ENCODE measurements at regions not wholly inside any gene's neighbourhood (a gene's known extent, or its start where the extent isn't known, plus 50 kb on each side); places are given as distances from the start of the nearest gene placed in this dataset.

- Histone ChIP-seq H3K27ac (ENCODE audit: low read length) (no peak overlapping the region), H3K27me3 (ENCODE audit: low read depth, low read length) (no peaks in the 10 kb centered on the region), H3K4me1 (ENCODE audit: low read length) (peaks cover 4% of the 10 kb centered on the region; the same call in 1 of the 2 replicates), H3K4me2 (ENCODE audit: low read length) (no peak overlapping the region), H3K36me3 (replicated peaks; ENCODE audit: low read depth, low read length) (no peaks in the 10 kb centered on the region), H2AFZ (ENCODE audit: low read depth, low read length) (no peak overlapping the region), H3K4me3 (ENCODE audit: low read length) (no peak overlapping the region), H4K20me1 (ENCODE audit: insufficient read depth, low read length) (no peaks in the 10 kb centered on the region), H3K79me2 (ENCODE audit: low read length) (no peaks in the 10 kb centered on the region), H3K9ac (ENCODE audit: low read length) (no peak overlapping the region), H3K9me3 (ENCODE audit: insufficient read depth, low read length) (no peaks in the 10 kb centered on the region; the same call in 1 of the 2 replicates)
- TF ChIP-seq EZH2phosphoT487 (IDR thresholded peaks at IDR 0.05; ENCODE audit: low read depth): no peak
- TF ChIP-seq CTCF (IDR thresholded peaks at IDR 0.05; ENCODE audit: low read depth, low read length): no peak
Measured at GRCh38 chr3:35950021-35950420, 310.7 kb downstream of the ARPP21 start.

DNA sequence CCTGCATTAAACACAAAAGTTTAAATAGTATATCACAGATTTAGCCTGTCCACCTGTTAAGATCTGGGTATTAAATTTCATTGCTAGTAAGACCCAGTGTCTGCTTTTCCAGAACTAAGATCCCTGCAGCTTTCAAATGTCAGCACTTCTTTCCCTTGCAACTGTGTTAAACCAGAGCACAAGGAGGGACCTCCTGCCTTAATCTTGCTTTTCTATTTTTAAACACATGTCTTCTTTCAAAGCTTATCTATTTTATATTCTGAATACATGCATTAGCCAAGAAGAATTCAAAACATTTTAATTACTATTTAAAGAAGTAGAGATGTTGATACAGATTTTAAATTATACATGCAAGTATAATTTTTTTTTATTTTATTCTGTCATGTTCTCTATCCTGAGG, 315.1 kb downstream of the ARPP21 start:
- Histone ChIP-seq H3K4me3 (ENCODE audit: low read length) (no peak overlapping the region), H3K4me1 (ENCODE audit: low read length) (no peaks in the 10 kb centered on the region), H3K27me3 (ENCODE audit: low read depth, low read length) (no peaks in the 10 kb centered on the region), H2AFZ (ENCODE audit: low read depth, low read length) (no peak overlapping the region), H3K9ac (ENCODE audit: low read length) (no peak overlapping the region), H4K20me1 (ENCODE audit: insufficient read depth, low read length) (no peaks in the 10 kb centered on the region), H3K36me3 (replicated peaks; ENCODE audit: low read depth, low read length) (peaks cover 3% of the 10 kb centered on the region), H3K9me3 (ENCODE audit: insufficient read depth, low read length) (no peaks in the 10 kb centered on the region; the same call in 1 of the 2 replicates), H3K4me2 (ENCODE audit: low read length) (no peak overlapping the region), H3K79me2 (ENCODE audit: low read length) (no peaks in the 10 kb centered on the region), H3K27ac (ENCODE audit: low read length) (no peak overlapping the region)
- no peak for TF ChIP-seq CTCF (IDR thresholded peaks at IDR 0.05; ENCODE audit: low read depth, low read length)
- no peak for TF ChIP-seq EZH2phosphoT487 (IDR thresholded peaks at IDR 0.05; ENCODE audit: low read depth)

DNA sequence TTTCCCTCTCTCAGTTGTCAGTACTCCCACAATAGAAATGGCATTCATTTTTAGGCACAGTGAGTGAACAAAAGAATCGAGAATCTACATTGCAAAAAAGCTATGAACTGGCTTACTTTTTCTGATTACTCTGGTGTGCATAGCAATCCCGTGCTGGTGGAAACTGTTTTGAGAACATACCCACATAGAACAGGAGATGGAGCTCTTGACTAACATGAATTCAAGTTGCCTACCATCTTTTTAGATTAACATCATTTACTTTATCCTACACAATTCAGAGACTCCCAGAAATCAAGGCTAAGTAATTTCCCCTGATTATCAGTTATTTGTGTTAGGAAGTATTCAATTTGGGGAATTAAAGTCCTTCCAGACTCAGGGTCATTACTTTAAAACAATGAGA, 326.6 kb downstream of the ARPP21 start:
- TF ChIP-seq EZH2phosphoT487 (IDR thresholded peaks at IDR 0.05; ENCODE audit: low read depth): no peak
- peak; percentile 87 for TF ChIP-seq CTCF (IDR thresholded peaks at IDR 0.05; ENCODE audit: low read depth, low read length)
- H3K9ac ChIP-seq (ENCODE audit: low read length): no peak overlapping the region
- H3K79me2 ChIP-seq (ENCODE audit: low read length): no peaks in the 10 kb centered on the region
- peak overlapping the region; percentile 38 for H3K4me2 ChIP-seq (ENCODE audit: low read length)
- H3K4me3 ChIP-seq (ENCODE audit: low read length): no peak overlapping the region
- peaks cover 28% of the 10 kb centered on the region for H3K4me1 ChIP-seq (ENCODE audit: low read length)
- H2AFZ ChIP-seq (ENCODE audit: low read depth, low read length): no peak overlapping the region
- no peak overlapping the region for H3K27ac ChIP-seq (ENCODE audit: low read length)
- H3K27me3 ChIP-seq (ENCODE audit: low read depth, low read length): peaks cover 21% of the 10 kb centered on the region
- no peaks in the 10 kb centered on the region for H3K9me3 ChIP-seq (ENCODE audit: insufficient read depth, low read length)
- 0 out of 2 replicates have a peak, but pooled peaks cover 3% of the 10 kb centered on the region for H4K20me1 ChIP-seq (ENCODE audit: insufficient read depth, low read length)
- H3K36me3 ChIP-seq (replicated peaks; ENCODE audit: low read depth, low read length): no peaks in the 10 kb centered on the region

DNA sequence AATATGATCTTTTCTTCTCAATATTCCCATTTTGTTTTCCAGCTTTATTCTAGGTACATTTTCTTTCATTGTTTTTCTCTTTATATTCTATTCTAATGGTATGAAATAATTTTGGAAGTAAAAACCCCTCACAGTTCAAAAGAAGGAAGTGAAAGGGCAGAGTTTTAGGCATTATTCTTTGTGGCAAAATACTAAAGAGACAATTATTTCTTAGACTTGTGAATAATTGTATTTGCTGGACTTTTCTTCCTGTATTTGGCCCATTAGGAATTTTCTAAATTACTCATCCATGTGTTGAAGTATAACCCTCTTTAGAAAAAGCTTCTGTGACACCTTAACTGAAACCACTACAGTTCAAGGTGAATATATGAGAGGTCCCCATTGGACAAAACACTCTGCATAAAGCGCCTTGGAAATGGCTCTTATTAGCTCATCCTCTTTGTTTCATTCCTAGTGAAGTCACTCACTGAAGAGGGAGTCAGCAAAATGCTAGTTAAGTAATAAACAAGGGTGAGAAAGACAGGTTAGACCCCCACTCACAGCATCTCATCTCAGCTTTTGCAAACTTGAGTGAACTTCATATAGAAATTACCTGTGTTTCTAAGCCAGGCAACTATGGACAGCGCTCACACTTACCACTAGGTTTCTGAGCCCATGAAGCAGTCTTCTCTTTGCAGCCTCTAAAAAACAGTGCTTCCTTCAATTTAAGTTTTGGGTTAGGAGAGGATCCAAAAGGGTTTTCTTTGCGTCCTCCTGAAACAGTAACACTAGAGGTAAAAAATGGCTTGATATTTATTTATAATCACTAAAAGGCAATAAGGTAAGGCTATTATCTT, 327.5 kb downstream of the ARPP21 start:
- TF ChIP-seq CTCF (IDR thresholded peaks at IDR 0.05; ENCODE audit: low read depth, low read length): no peak
- no peak for TF ChIP-seq EZH2phosphoT487 (IDR thresholded peaks at IDR 0.05; ENCODE audit: low read depth)
- Histone ChIP-seq H3K27me3 (ENCODE audit: low read depth, low read length) (peaks cover 21% of the 10 kb centered on the region), H3K36me3 (replicated peaks; ENCODE audit: low read depth, low read length) (no peaks in the 10 kb centered on the region), H3K27ac (ENCODE audit: low read length) (no peak overlapping the region), H3K4me3 (ENCODE audit: low read length) (no peak overlapping the region), H2AFZ (ENCODE audit: low read depth, low read length) (no peak overlapping the region), H3K4me2 (ENCODE audit: low read length) (peak overlapping the region; percentile 38), H3K9me3 (ENCODE audit: insufficient read depth, low read length) (no peaks in the 10 kb centered on the region), H4K20me1 (ENCODE audit: insufficient read depth, low read length) (0 out of 2 replicates have a peak, but pooled peaks cover 3% of the 10 kb centered on the region), H3K4me1 (ENCODE audit: low read length) (peaks cover 28% of the 10 kb centered on the region), H3K79me2 (ENCODE audit: low read length) (no peaks in the 10 kb centered on the region), H3K9ac (ENCODE audit: low read length) (no peak overlapping the region)

Measured in OCI-LY3 (cell line).